ENCODE measurements at regions not wholly inside any gene's neighbourhood (a gene's known extent, or its start where the extent isn't known, plus 50 kb on each side); places are given as distances from the start of the nearest gene placed in this dataset.

GRCh38 chr10:117462816-117463544, 79.6 kb upstream of the EMX2 start:
- no peak overlapping the region for H3K4me3 Mint-ChIP-seq (ENCODE audit: unreplicated experiment)
- no peaks in the 10 kb centered on the region for H3K36me3 Mint-ChIP-seq (ENCODE audit: low read depth)
- H3K4me1 Mint-ChIP-seq (ENCODE audit: low read depth): no peaks in the 10 kb centered on the region
- H3K9me3 Mint-ChIP-seq (ENCODE audit: low read depth): peaks cover 3% of the 10 kb centered on the region
- DNase-seq (ENCODE audit: low spot score): no peak
- H3K27ac Mint-ChIP-seq (ENCODE audit: unreplicated experiment): no peak overlapping the region
- H3K27me3 Mint-ChIP-seq (ENCODE audit: low read depth): peaks cover 8% of the 10 kb centered on the region
- no peak for TF ChIP-seq CTCF (IDR thresholded peaks at IDR 0.05)

- Mint-ChIP-seq H3K4me3 (ENCODE audit: unreplicated experiment) (no peak overlapping the region), H3K27ac (ENCODE audit: unreplicated experiment) (no peak overlapping the region), H3K9me3 (ENCODE audit: low read depth) (peaks cover 3% of the 10 kb centered on the region), H3K4me1 (ENCODE audit: low read depth) (no peaks in the 10 kb centered on the region), H3K36me3 (ENCODE audit: low read depth) (no peaks in the 10 kb centered on the region), H3K27me3 (ENCODE audit: low read depth) (peaks cover 7% of the 10 kb centered on the region)
- DNase-seq (ENCODE audit: low spot score): no peak
- TF ChIP-seq CTCF (IDR thresholded peaks at IDR 0.05): peak; percentile 37
Observed at GRCh38 chr10:117462424-117462792, 80.1 kb upstream of the EMX2 start.

- TF ChIP-seq CTCF (IDR thresholded peaks at IDR 0.05): no peak
- no peak for DNase-seq (ENCODE audit: low spot score)
- H3K4me3 Mint-ChIP-seq (ENCODE audit: unreplicated experiment): no peak overlapping the region
- H3K36me3 Mint-ChIP-seq (ENCODE audit: low read depth): no peaks in the 10 kb centered on the region
- H3K4me1 Mint-ChIP-seq (ENCODE audit: low read depth): no peaks in the 10 kb centered on the region
- no peak overlapping the region for H3K27ac Mint-ChIP-seq (ENCODE audit: unreplicated experiment)
- H3K9me3 Mint-ChIP-seq (ENCODE audit: low read depth): peaks cover 3% of the 10 kb centered on the region
- H3K27me3 Mint-ChIP-seq (ENCODE audit: low read depth): peaks cover 7% of the 10 kb centered on the region
Observed at GRCh38 chr10:117461766-117462423, 80.7 kb upstream of the EMX2 start.

GRCh38 chr10:117460846-117461765, 81.4 kb upstream of the EMX2 start:
- H3K4me1 Mint-ChIP-seq (ENCODE audit: low read depth): no peaks in the 10 kb centered on the region
- H3K36me3 Mint-ChIP-seq (ENCODE audit: low read depth): no peaks in the 10 kb centered on the region
- H3K27ac Mint-ChIP-seq (ENCODE audit: unreplicated experiment): no peak overlapping the region
- no peak for TF ChIP-seq CTCF (IDR thresholded peaks at IDR 0.05)
- peaks cover 7% of the 10 kb centered on the region for H3K27me3 Mint-ChIP-seq (ENCODE audit: low read depth)
- no peak overlapping the region for H3K4me3 Mint-ChIP-seq (ENCODE audit: unreplicated experiment)
- no peak for DNase-seq (ENCODE audit: low spot score)
- peaks cover 3% of the 10 kb centered on the region for H3K9me3 Mint-ChIP-seq (ENCODE audit: low read depth)

GRCh38 chr10:117458571-117458970, 83.3 kb upstream of the PDZD8 start:
- no peak overlapping the region for H3K4me3 Mint-ChIP-seq (ENCODE audit: unreplicated experiment)
- no peak overlapping the region for H3K27ac Mint-ChIP-seq (ENCODE audit: unreplicated experiment)
- peaks cover 4% of the 10 kb centered on the region for H3K9me3 Mint-ChIP-seq (ENCODE audit: low read depth)
- no peaks in the 10 kb centered on the region for H3K4me1 Mint-ChIP-seq (ENCODE audit: low read depth)
- H3K27me3 Mint-ChIP-seq (ENCODE audit: low read depth): peaks cover 7% of the 10 kb centered on the region
- DNase-seq (ENCODE audit: low spot score): no peak
- TF ChIP-seq CTCF (IDR thresholded peaks at IDR 0.05): no peak
- no peaks in the 10 kb centered on the region for H3K36me3 Mint-ChIP-seq (ENCODE audit: low read depth)

All from chondrocyte (in vitro differentiated cells).